HG03196 (cell line): ENCODE measurements at regions not wholly inside any gene's neighbourhood (a gene's known extent, or its start where the extent isn't known, plus 50 kb on each side); places are given as distances from the start of the nearest gene placed in this dataset.

Experiments used
- ATAC-seq: cut with Tn5 transposase; IDR thresholded peaks from one replicate; pipeline ENCODE4 v1.9.1; 2021; ENCODE audit not compliant: unreplicated experiment

DNA sequence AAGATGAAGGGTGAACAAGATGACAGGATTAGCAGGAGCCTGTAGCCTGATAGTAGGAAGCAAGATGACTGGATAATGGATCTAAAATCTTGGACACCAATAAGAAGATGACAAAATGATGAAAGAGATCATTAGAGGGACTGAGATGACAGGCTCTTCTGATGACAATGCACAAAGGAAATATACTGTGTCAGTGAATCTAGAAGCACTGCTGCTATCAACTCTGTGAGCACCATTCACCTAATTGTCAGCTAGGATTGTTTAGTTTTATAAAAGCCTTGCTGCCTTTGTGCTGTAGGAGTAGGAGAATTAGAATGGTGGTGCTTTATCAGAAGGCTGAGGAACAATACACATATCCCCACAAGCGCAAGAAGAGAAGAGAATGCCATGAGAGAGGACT lies 1127.8 kb downstream of the DTWD2 start:
- ATAC-seq, result no peak

DNA sequence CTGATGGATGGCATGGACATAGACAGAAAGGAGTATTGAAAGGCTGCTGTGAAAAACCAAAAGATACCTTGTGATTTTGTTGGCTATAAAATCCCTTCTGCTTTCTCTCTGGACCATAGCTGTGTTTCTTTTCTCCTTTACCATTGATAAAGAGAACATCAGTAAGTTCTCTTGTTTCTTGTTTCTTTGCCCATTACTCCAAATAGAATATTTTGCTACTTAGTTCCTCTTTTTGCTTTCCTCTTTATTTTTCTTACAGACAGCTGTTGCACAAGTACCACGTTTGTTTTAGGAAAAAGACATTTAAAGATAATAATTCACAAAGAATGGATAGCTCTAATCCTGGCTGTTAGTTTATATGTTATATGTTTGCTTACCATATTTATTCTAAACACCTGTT lies 1129.2 kb downstream of the DTWD2 start:
- no peak for ATAC-seq

DNA sequence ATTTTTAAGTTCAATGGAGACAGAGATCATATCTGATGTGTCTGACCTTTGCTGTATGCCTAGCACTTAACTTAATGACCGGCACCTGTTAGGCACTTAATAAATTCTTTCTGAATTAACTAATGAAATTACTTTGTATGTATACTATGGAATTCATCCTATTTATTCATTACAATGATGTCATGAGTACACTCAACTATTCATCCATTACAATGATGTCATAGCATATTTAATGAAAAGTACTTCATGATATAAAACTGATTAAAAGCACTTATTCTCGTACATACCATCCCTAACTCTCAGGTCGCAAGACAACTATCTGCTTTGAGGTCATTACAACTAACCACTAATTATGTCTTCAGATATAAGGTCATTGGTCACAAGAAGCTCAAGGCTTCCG lies 1131.6 kb downstream of the DTWD2 start:
- ATAC-seq, result no peak

DNA sequence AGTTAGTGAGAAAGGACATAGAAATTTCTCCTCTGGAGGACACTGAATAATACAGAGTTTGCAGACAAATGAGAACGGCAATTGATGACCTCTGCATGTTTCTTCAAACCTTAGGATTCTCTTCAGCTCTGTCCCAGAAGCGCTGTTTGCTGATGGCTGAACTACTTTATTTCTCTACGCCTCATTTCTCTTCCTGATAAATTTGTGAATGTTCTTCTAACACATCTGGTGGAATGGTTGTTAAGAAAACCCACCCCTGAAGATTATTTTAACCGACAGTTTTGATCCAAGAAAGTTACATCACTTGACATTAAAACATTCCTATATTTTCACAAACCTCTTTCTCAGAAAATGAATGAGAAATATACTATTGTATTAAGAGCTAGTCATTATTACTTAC lies 1150.6 kb downstream of the DTWD2 start:
- ATAC-seq, result no peak

DNA sequence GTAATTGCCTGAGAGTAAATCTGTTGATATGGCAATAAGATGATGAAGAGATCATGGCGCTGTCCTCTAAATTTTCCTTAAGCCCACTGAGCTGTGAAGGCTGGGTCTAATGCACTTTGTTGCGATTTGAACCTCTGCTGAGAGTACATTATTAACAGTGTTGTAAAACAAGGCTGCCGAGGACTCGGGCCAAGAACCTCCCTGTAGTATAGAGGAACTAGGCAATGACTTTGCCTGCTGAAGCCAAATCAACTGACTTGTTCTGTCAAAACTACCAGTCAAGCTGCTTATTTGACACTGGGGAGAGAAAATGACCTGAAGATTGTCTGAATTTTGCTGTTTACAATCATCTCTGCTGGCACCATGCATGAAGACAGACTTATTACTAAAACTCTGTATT lies 1154.7 kb downstream of the DTWD2 start:
- no peak for ATAC-seq

DNA sequence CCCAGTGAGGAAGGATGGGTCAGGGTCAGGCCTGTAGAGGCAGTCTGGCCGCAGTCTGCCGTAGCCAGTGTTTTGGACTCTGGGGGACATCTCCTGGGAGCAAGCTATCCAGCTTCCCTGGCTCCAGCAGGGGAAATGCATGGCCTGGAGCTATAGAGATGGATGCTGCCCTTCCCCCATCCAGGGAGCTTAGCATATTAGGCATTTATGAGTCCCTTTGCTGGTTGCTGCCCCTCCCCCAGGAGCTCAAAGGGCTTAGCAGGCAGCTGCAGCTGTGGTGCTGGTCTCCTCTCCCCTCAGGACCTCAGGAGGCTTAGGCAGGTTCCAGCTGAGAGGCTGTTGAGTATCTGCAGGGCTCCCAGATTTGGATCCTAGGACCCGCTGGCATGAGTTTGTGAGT lies 1158.7 kb downstream of the DTWD2 start:
- no peak for ATAC-seq

DNA sequence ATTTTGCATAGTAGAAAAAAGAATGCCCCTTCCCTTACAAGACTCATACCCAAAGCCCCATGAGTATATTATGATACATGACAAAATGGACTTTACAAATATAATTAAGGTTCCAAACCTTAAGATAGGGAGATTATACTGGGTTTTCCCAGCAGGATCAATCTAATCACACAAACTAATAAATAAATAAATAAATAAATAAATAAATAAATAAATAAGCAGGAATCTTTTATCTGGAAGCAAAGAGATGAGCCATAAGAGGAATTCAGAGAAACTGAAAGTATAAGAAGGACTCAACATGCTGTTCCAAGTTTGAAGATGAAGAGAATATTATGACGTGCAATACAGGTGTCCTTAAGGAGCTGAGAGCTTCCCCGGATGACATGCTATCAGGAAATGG lies 1174.5 kb downstream of the DTWD2 start:
- no peak for ATAC-seq

DNA sequence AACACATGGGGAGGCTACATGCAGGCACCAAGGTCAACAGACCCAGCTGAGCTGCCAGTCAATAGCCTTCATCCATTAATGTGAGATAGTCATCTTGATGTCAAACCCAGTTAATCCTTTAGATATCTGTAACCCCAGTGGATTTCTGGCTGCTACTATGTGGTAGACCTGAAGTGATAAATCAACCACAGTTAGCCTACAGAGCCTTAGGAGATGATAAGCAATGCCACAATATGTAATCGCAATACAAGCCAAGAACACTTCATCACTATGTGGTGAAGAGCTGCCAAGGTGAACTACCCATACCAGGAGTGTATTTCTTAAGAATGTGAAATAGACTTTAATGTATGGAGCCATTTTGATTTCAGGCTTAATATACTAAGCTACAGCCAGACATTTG lies 1175.5 kb downstream of the DTWD2 start:
- no peak for ATAC-seq

DNA sequence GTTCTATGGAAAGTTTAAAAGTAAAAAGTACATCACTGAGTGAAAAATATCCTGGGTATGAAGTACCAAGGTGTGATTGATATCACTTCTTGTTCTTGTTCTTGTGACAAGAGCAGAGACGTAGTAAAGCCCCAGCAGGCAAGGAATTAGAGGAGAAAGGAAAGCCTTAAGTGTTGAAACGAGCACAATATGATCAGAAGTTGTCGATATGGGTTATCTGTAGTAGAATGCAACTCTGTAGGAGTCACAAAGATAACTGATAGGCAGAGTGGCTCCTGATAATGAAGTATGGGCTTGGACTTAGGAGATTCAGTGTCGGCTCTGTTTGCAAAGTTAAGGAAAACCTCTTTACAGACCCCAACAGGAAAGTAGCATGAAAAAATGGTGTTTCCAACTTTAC lies 1179.1 kb downstream of the DTWD2 start:
- no peak for ATAC-seq

DNA sequence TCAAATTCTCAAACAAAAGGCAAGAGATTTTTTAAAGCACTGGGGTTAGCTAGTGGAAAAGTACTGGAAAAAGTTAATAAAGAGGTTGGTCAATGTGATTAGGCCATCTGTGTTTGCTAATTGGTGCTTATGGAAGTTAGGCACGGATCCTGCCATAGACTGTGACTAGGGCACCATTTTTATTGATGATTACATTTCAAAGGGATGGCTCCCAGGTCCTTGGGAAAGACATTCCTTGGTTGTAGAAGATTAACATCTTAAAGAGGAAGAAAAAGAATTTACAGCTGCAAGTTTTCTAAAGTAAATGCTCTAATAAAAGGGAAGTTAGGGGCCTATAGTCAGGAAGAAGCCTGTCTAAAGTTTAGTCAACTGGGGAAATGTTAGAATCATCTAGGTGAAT lies 1183.3 kb downstream of the DTWD2 start:
- ATAC-seq, result no peak

DNA sequence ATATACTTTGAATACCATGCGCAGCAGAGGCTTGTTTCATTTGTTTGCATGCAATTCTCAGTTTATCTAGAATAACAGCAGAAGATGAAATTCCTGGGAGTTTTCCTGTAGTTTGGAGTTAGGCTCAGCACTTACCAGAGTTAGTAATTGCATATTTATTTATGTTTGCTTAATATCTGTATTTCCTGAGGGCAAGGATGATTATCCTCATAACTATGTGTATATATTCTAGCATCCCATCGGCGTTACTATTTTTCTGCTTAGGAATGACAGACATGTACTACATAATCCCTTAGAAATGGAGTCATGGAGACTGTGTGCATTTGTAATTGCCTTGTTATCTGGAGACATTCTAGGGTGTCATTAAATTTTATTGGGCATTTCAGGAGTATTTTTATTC lies 1184.8 kb downstream of the DTWD2 start:
- no peak for ATAC-seq

DNA sequence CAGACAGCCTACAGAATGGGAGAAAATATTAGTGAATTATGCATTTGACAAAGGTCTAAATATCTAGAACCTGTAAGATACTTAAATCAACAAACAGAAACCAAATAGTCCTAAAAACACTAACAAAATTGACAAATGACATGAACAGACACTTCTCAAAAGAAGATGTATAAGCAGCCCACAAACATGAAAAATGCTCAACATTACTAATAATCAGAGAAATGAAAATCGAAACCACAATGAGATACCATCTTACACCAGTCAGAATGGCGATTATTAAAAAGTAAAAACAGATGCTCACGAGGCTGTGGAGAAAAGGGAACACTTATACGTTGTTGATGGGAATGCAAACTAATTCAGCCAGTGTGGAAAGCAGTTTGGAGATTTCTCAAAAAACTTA lies 1186.8 kb downstream of the DTWD2 start:
- no peak for ATAC-seq

DNA sequence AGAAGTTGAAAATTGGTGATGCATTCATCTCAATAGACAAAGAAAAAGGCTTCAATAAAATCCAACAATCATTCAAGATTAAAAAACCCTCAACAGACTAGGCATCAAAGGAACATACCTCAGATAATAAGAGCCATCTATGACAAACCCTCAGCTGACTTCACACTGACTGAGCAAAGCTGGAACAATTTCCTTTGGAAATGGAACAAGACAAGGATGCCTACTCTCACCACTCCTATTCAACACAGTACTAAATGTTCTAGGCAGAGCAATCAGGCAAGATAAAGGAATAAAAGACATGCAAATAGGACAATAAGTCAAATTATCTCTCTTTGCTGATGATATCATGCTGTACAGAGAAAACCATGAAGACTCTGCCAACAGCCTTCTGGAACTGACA lies 1188.1 kb downstream of the DTWD2 start:
- ATAC-seq, result no peak

DNA sequence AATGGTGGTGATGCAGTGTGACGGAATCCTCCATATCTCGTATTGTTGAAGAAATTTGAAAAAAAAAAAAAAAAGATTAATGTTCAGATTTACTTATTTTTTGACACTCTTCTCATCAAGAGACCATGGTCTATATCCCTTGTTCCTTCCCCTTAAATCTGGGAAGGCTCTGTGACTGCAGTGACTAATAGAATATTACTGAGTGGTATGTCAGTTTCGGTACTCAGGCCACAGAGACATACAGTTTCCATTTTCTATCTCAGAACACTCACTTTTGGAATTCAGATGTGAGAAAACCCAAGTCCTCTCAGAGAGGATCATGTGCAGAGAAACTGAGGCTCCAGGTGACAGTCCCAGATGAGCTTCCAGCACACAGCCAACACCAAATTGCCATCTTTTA lies 1193.5 kb downstream of the DTWD2 start:
- no peak for ATAC-seq

DNA sequence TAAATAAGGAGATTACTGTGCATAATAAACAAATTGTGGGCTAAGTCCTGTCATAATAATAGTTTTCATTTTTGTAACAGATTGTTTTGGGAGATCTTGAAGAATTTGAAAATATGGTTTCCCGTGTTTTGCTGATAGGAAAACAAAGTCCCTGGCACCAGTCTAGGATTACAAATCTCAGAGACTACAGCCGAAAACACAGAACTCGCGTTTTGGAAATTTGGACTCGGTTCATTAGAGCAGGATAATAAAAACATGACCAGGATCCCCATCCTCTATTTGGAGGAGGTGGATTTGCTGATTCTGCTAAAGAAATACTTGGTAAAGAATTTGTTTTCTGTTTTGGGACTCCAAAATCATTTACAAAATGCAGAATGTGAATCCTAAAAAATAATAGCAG lies 1194.4 kb downstream of the DTWD2 start:
- ATAC-seq, result no peak

DNA sequence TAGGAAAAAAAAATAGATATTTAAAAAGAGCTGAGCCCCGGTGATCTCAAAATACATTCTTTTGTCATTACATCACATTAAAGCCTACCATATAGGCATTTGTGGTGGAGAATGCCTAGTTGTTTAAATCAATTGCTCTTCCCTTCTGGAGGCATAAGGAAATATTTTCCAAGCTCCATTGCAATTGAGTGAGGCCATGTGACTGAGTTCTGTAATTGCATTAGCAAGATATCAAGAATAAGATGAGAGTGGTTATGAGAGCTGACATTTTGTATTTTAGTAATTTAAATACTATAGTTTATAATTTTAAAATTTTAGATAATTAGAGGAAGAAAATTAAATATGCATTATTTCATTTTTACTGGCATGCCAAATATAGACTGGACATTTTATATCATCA lies 1195.9 kb downstream of the DTWD2 start:
- ATAC-seq, result no peak

DNA sequence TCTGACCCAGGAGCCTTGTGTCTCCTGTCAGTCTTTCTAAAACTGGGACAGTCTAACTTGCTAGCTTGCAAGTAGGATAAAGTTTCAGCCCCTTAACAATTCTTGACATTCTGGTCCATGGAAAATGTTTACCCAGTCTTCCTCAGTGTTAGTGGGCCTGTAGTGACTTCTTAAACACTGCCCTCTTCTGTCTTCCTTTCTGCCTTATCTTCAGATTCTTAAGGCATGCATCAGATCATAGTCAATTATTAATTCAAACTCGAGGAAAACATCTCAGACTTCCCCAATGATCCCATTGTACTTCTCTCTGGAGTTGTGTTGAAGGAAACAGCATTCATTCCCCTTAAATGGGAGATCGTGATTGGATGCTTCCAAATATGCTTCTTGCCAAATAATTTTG lies 1199.8 kb downstream of the DTWD2 start:
- no peak for ATAC-seq

DNA sequence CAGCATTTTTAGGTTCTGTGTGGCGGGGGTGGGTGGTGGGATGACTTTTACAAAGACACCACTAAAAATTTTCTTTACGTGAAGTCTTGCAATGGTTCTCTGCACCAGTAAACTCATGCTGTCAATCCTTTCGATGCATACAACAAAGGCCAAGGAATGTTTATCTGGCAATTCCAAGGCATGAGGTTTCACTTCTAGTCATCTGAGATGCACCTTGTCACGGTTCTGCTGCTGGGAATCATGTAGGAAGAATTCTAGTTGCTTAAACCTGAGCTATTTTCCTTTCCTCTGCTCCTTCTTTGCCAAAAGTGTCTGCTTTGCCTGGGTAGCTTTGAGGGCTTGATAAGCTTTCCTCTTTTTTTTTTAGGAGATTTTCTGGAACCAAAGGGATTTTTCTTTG lies 1204.5 kb upstream of the SEMA6A start:
- no peak for ATAC-seq

DNA sequence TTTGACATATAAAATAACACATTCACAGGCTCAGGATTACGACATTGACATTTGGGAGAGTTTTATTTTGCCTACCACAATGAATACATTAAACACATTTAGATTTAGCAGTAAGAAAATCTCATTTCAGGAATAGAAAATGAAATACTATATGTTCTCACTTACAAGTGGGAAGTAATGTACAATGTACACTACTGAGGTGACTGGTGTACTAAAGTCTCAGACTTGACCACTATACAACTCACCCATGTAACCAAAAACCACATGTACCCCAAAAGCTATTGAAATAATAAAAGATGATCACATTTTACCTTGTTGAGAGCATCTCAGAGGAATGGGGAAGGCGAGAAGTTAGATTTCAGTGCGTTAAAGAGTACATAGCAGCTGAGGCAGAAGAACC lies 1202.4 kb upstream of the SEMA6A start:
- ATAC-seq, result no peak

DNA sequence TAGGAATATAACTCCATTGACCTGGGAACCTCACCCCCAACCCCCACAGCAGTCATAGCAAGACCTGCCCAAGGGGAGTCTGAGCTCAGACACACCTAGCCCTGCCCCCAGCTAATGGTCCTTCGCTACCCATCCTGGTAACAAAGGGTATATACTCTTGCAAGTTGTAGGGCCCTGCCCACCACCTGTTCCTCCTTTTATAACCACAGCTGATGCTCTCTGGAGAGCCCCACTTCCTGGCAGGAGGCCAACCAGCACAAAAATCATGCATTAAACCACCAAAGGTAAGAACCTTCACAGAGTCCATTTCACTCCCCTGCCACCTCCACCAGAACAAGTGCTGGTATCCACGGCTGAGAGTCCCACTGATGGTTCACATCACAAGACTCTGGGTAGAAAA lies 1195.3 kb upstream of the SEMA6A start:
- no peak for ATAC-seq

DNA sequence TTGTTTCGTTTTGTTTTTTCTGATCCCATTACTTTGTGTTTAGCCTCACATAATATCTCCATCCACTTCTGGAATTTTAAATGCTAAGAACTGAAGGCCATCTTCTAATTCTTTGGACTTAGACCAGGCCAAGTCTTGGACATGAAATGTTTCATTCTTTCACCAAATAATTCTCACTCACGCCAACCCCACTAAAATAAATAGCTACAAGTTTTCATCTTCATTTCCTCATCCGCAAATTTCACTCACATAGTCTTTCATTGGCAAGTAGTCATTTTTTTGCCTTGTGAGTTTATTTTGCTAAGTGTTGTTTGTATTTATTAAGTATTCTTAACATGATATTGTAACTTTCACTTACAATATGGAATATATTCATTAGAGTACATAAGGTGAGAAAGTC lies 1188.6 kb upstream of the SEMA6A start:
- ATAC-seq, result no peak

DNA sequence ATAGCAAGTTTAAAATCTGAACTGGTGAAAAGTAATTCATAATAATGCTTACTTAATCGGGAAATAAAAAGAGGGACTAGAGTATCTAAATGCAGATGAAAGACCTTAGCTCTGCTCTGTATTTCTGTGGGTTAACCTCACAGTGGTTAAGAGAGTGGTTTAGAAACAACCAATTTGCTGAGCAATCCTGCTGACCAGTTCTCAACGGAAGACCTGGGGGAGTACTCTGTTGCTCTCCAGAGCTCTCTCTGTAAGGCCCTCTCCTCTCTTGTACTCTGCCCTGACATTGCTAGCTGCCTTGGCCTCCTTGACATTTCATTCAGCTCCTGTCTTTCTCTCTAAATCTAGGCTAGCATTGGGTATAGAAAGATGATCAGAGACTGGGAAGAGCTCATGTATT lies 1186.6 kb upstream of the SEMA6A start:
- ATAC-seq, result no peak

DNA sequence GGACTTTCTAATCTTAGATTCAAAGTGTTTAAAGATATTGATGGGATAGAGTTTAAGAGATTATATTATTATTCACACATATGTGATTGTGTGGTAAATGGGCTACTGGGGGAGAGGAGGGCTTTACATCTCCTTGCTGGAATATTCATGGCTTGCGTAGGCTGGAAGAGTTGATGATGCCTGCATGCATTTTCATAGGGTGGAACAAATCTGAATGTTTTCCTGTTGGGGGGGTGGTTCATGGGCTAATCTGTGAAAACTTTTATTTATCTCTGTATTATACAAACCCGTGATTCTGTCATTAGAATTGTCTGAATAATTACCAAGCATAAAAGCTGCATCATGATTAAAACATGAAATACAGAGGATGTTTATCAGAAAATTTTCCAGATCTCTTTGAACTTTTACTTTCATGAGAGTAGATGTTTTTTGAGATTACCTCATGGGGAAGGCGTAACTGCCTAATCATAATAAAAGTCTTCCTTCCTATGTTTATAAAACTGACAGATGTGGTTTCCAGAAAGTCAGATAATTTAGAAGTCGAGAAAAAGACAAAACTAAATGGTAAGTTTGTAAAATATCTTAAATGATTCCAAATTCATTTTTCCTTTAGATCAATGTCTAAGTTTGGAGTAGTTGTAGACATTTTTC lies 1185.4 kb upstream of the SEMA6A start:
- no peak for ATAC-seq

DNA sequence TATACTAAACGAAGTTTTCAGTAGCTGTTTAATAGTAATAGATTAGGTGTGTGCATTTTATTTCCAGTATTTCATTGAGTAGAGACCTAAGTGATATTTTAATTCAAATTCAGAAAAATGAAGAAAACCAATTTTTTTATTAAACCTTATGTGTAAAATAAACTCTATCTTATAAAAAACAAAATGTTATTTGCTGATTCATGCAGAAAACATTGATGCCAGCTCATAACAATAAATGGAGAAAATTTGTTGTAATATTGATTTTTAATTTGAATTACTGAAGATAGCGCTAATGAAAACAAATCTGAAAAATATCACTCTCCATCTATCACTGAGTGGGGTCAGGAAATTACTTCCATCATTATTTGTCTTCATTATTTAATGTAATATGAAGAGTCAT lies 1177.8 kb upstream of the SEMA6A start:
- no peak for ATAC-seq
